ENCODE measurements at regions not wholly inside any gene's neighbourhood (a gene's known extent, or its start where the extent isn't known, plus 50 kb on each side); places are given as distances from the start of the nearest gene placed in this dataset.

DNA sequence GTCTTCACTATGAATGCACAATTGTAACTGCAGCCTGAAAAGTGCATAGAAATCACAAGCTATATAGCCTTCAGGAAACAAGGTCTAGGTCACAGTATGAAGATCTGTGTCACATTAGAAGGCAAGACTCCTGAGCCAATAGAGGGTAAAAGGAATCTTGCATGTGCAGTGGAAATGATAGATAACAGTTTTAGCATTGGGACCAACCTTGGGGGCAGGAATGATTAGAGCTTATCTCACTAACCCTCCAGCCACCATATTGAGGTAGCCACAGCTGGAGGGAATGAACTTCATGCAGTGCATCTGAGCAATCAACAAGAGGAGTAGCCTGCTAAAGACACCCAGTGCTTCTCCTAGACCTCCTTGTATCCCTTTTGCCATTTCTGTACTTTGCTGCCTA, 390.1 kb downstream of the LTN1 start:
- Histone ChIP-seq H3K9me2 (replicated peaks; ENCODE audit: insufficient read depth) (no peaks in the 10 kb centered on the region), H4K20me1 (ENCODE audit: insufficient read depth, poor library complexity, severe bottlenecking) (no peaks in the 10 kb centered on the region), H3K4me3 (no peak overlapping the region), H3K4me1 (ENCODE audit: insufficient read depth) (no peaks in the 10 kb centered on the region), H3K9me3 (ENCODE audit: low read depth) (no peaks in the 10 kb centered on the region), H3K79me2 (no peaks in the 10 kb centered on the region), H2AFZ (no peak overlapping the region), H3K27ac (no peak overlapping the region), H3K27me3 (no peaks in the 10 kb centered on the region), H3K36me3 (replicated peaks; ENCODE audit: insufficient read depth, low read depth) (no peaks in the 10 kb centered on the region), H3K4me2 (no peak overlapping the region)
- TF ChIP-seq EZH2phosphoT487 (IDR thresholded peaks at IDR 0.05; ENCODE audit: low read depth, severe bottlenecking, unreplicated experiment) (no peak), EZH2 (IDR thresholded peaks at IDR 0.05; ENCODE audit: borderline replicate concordance) (no peak)
- TF ChIP-seq, protein P1, sequence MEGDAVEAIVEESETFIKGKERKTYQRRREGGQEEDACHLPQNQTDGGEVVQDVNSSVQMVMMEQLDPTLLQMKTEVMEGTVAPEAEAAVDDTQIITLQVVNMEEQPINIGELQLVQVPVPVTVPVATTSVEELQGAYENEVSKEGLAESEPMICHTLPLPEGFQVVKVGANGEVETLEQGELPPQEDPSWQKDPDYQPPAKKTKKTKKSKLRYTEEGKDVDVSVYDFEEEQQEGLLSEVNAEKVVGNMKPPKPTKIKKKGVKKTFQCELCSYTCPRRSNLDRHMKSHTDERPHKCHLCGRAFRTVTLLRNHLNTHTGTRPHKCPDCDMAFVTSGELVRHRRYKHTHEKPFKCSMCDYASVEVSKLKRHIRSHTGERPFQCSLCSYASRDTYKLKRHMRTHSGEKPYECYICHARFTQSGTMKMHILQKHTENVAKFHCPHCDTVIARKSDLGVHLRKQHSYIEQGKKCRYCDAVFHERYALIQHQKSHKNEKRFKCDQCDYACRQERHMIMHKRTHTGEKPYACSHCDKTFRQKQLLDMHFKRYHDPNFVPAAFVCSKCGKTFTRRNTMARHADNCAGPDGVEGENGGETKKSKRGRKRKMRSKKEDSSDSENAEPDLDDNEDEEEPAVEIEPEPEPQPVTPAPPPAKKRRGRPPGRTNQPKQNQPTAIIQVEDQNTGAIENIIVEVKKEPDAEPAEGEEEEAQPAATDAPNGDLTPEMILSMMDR (IDR thresholded peaks at IDR 0.05; ENCODE audit: poor library complexity), result no peak
- DNase-seq (ENCODE audit: low spot score), result no peak

DNA sequence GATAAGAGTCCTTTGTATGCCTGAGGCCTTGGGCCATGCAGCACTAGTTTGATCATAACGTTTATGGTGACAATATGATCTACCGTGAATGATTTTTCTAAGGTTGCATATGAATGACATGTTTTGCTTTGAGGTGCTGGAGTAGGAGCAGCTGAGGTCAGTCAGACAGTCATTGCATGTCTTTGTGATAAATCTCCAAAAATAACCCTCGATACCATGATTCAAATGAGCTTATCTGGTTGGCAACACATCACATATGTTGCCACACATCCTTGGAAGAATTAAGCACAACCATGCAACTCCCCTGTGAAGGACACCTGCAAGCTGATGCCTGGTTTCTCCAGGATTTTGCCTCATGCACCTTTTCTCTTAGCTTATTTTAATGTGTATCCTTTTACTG, 394.5 kb downstream of the LTN1 start:
- H2AFZ ChIP-seq, result no peak overlapping the region
- H3K4me1 ChIP-seq (ENCODE audit: insufficient read depth), result no peaks in the 10 kb centered on the region
- H3K27ac ChIP-seq, result no peak overlapping the region
- no peaks in the 10 kb centered on the region for H4K20me1 ChIP-seq (ENCODE audit: insufficient read depth, poor library complexity, severe bottlenecking)
- TF ChIP-seq, protein P1 (IDR thresholded peaks at IDR 0.05; ENCODE audit: poor library complexity), result no peak
- no peak for TF ChIP-seq EZH2 (IDR thresholded peaks at IDR 0.05; ENCODE audit: borderline replicate concordance)
- TF ChIP-seq EZH2phosphoT487 (IDR thresholded peaks at IDR 0.05; ENCODE audit: low read depth, severe bottlenecking, unreplicated experiment), result no peak
- H3K9me3 ChIP-seq (ENCODE audit: low read depth), result no peaks in the 10 kb centered on the region
- no peak overlapping the region for H3K4me2 ChIP-seq
- no peaks in the 10 kb centered on the region for H3K36me3 ChIP-seq (replicated peaks; ENCODE audit: insufficient read depth, low read depth)
- WGBS (ENCODE audit: low lambda C conversion rate, missing lambda C conversion rate), result 92% methylated on average over 3 of the region's 3 CpGs
- H3K4me3 ChIP-seq, result no peak overlapping the region
- no peaks in the 10 kb centered on the region for H3K79me2 ChIP-seq
- no peak for DNase-seq (ENCODE audit: low spot score)
- H3K27me3 ChIP-seq, result no peaks in the 10 kb centered on the region
- H3K9me2 ChIP-seq (replicated peaks; ENCODE audit: insufficient read depth), result no peaks in the 10 kb centered on the region

DNA sequence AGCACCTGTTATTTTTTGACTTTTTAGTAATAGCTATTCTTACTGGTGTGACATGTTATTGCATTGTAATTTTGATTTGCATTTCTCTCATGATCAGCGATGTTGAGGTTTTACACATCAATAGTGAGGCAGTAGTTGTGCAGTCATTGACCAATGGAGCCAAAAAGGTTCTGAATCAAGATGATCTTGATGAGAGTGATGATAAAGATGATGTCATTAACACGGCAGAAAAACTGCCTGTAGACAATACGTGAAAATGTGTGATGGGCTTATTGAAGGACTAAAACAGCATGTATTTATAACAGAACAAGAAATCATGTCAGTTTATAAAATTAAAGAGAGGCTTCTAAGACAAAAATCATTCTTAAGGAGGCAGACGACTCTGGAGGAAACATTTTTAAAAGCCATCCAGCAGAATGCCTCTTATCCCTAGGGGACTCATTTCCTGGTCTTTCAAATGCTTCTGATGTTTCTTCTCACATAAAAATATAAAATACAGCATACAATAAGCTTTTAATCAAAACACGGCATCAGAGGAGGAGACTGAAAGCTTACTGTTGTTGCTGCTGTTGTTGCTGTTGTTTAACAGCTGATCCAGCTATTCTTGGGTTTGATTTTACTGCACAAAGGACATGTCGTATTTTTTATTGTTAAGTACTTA, 400.3 kb downstream of the LTN1 start:
- no peak for DNase-seq (ENCODE audit: low spot score)
- Histone ChIP-seq H3K9me3 (ENCODE audit: low read depth) (no peaks in the 10 kb centered on the region), H3K9me2 (replicated peaks; ENCODE audit: insufficient read depth) (no peaks in the 10 kb centered on the region), H3K27ac (no peak overlapping the region), H3K79me2 (no peaks in the 10 kb centered on the region), H3K27me3 (no peaks in the 10 kb centered on the region), H4K20me1 (ENCODE audit: insufficient read depth, poor library complexity, severe bottlenecking) (no peaks in the 10 kb centered on the region), H3K36me3 (replicated peaks; ENCODE audit: insufficient read depth, low read depth) (no peaks in the 10 kb centered on the region), H3K4me2 (no peak overlapping the region), H2AFZ (no peak overlapping the region), H3K4me1 (ENCODE audit: insufficient read depth) (no peaks in the 10 kb centered on the region), H3K4me3 (no peak overlapping the region)
- no peak for TF ChIP-seq EZH2 (IDR thresholded peaks at IDR 0.05; ENCODE audit: borderline replicate concordance)
- no peak for TF ChIP-seq EZH2phosphoT487 (IDR thresholded peaks at IDR 0.05; ENCODE audit: low read depth, severe bottlenecking, unreplicated experiment)
- TF ChIP-seq, protein P1 (IDR thresholded peaks at IDR 0.05; ENCODE audit: poor library complexity), result no peak
- WGBS (ENCODE audit: low lambda C conversion rate, missing lambda C conversion rate), result 68% methylated on average over 6 of the region's 6 CpGs
